H9 (cell line): ENCODE measurements at regions not wholly inside any gene's neighbourhood (a gene's known extent, or its start where the extent isn't known, plus 50 kb on each side); places are given as distances from the start of the nearest gene placed in this dataset.

Source experiments
- DNase-seq: peaks from one replicate; pipeline ENCODE4 v3.0.0-alpha.2; 2017
- H2AFZ ChIP-seq: one replicate; pipeline ENCODE4 v1.6.1; 2013; ENCODE audit warnings: mild to moderate bottlenecking, low read length, control low read depth, moderate library complexity
- H2AK5ac ChIP-seq: 2 replicates; pipeline ENCODE4 v1.6.1; 2013; ENCODE audit warnings: low read length, control low read depth, mixed read lengths; ENCODE audit not compliant: insufficient read length
- H2BK120ac ChIP-seq: one replicate; pipeline ENCODE4 v1.6.1; 2013; ENCODE audit warnings: low read depth, mild to moderate bottlenecking, low read length, control low read depth, inconsistent platforms; ENCODE audit not compliant: poor library complexity, severe bottlenecking
- H2BK12ac ChIP-seq: 2 replicates; pipeline ENCODE4 v1.6.1; 2013; ENCODE audit warnings: low read length, control low read depth, mixed read lengths, low read depth; ENCODE audit not compliant: insufficient read length
- H2BK15ac ChIP-seq: 2 replicates; pipeline ENCODE4 v1.6.1; 2013; ENCODE audit warnings: low read depth, low read length, control low read depth
- H2BK20ac ChIP-seq: one replicate; pipeline ENCODE4 v1.6.1; 2013; ENCODE audit warnings: low read depth, mild to moderate bottlenecking, low read length, control low read depth, inconsistent platforms; ENCODE audit not compliant: poor library complexity, severe bottlenecking
- H2BK5ac ChIP-seq: 2 replicates; pipeline ENCODE4 v1.6.1; 2013; ENCODE audit warnings: low read length, control low read depth, mixed read lengths; ENCODE audit not compliant: insufficient read length
- H3K14ac ChIP-seq: 2 replicates; pipeline ENCODE4 v1.6.1; 2013; ENCODE audit warnings: low read length, control low read depth; ENCODE audit not compliant: insufficient read depth
- H3K18ac ChIP-seq: 2 replicates; pipeline ENCODE4 v1.6.1; 2013; ENCODE audit warnings: low read depth, mild to moderate bottlenecking, mixed read lengths, low read length, control low read depth; ENCODE audit not compliant: insufficient read length
- H3K23ac ChIP-seq: 2 replicates; pipeline ENCODE4 v1.6.1; 2013; ENCODE audit warnings: low read length, control low read depth, mixed read lengths, low read depth; ENCODE audit not compliant: insufficient read length
- H3K23me2 ChIP-seq: 2 replicates; pipeline ENCODE4 v1.6.1; 2013; ENCODE audit warnings: low read depth, mild to moderate bottlenecking, mixed read lengths, low read length, control low read depth; ENCODE audit not compliant: insufficient read length, poor library complexity, severe bottlenecking
- H3K27ac ChIP-seq: 2 replicates; pipeline ENCODE4 v1.5.1; 2013; ENCODE audit warnings: low read length, control low read depth, mixed read lengths, low read depth; ENCODE audit not compliant: insufficient read length
- H3K27me3 ChIP-seq: 2 replicates; pipeline ENCODE4 v1.6.1; 2013; ENCODE audit warnings: low read length, control low read depth, inconsistent platforms; ENCODE audit not compliant: insufficient read depth
- H3K4ac ChIP-seq: 2 replicates; pipeline ENCODE4 v1.6.1; 2013; ENCODE audit warnings: low read depth, mild to moderate bottlenecking, control low read depth, inconsistent platforms, low read length, moderate library complexity
- H3K4me1 ChIP-seq: 2 replicates; pipeline ENCODE4 v1.6.1; 2013; ENCODE audit warnings: low read length, control low read depth, inconsistent platforms; ENCODE audit not compliant: insufficient read depth
- H3K4me2 ChIP-seq: 2 replicates; pipeline ENCODE4 v1.6.1; 2013; ENCODE audit warnings: low read length, control low read depth, mixed read lengths; ENCODE audit not compliant: insufficient read length, insufficient read depth
- H3K56ac ChIP-seq: 2 replicates; pipeline ENCODE4 v1.6.1; 2013; ENCODE audit warnings: low read depth, mild to moderate bottlenecking, mixed read lengths, low read length, control low read depth; ENCODE audit not compliant: insufficient read length
- H3K79me1 ChIP-seq: 2 replicates; pipeline ENCODE4 v1.6.1; 2013; ENCODE audit warnings: low read depth, mild to moderate bottlenecking, moderate library complexity, low read length, control low read depth, inconsistent platforms; ENCODE audit not compliant: insufficient read depth, poor library complexity, severe bottlenecking
- H3K79me2 ChIP-seq: 2 replicates; pipeline ENCODE4 v1.6.1; 2013; ENCODE audit warnings: low read length, control low read depth, inconsistent platforms; ENCODE audit not compliant: insufficient read depth
- H3K9ac ChIP-seq: 2 replicates; pipeline ENCODE4 v1.6.1; 2013; ENCODE audit warnings: low read length, control low read depth, mixed read lengths; ENCODE audit not compliant: insufficient read length; ENCODE audit errors: extremely low read depth
- H3K9me3 ChIP-seq: one replicate; pipeline ENCODE4 v1.6.1; 2013; ENCODE audit warnings: low read depth, low read length, inconsistent platforms; ENCODE audit not compliant: control insufficient read depth
- H3T11ph ChIP-seq: one replicate; pipeline ENCODE4 v1.6.1; 2013; ENCODE audit warnings: mild to moderate bottlenecking, low read length, control low read depth, inconsistent platforms
- H4K20me1 ChIP-seq: one replicate; pipeline ENCODE4 v1.6.1; 2013; ENCODE audit not compliant: control insufficient read depth, insufficient read length, insufficient read depth
- H4K5ac ChIP-seq: 2 replicates; pipeline ENCODE4 v1.6.1; 2013; ENCODE audit warnings: low read depth, mild to moderate bottlenecking, mixed read lengths, low read length, control low read depth; ENCODE audit not compliant: insufficient read length
- H4K8ac ChIP-seq: replicated peaks from 2 replicates; pipeline ENCODE4 v1.6.1; 2013; ENCODE audit warnings: low read length, control low read depth, mixed read lengths, low read depth; ENCODE audit not compliant: insufficient read length
- H4K91ac ChIP-seq: 2 replicates; pipeline ENCODE4 v1.6.1; 2013; ENCODE audit warnings: low read depth, mild to moderate bottlenecking, moderate library complexity, mixed read lengths, low read length, control low read depth; ENCODE audit not compliant: insufficient read length
- H3K27ac Mint-ChIP-seq, 3 experiments: 2 replicates in 2 of 3; 3 replicates in 1 of 3; pipeline ENCODE4 v1.8.0; 2020 to 2021; ENCODE audit warnings: mixed read lengths in 3 of 3, mild to moderate bottlenecking in 1 of 3, moderate library complexity in 1 of 3
- H3K27me3 Mint-ChIP-seq: 2 replicates; pipeline ENCODE4 v1.8.0; 2021; ENCODE audit warnings: low read depth, mild to moderate bottlenecking, moderate library complexity, mixed read lengths
- H3K36me3 Mint-ChIP-seq, 3 experiments: 2 replicates in 2 of 3; 3 replicates in 1 of 3; pipeline ENCODE4 v1.8.0; 2020 to 2021; ENCODE audit warnings: low read depth in 3 of 3, mixed read lengths in 3 of 3; ENCODE audit not compliant: insufficient read depth in 1 of 3
- H3K4me1 Mint-ChIP-seq, 2 experiments: 2 replicates each; pipeline ENCODE4 v1.8.0; 2020; ENCODE audit warnings: mixed read lengths in 2 of 2
- H3K4me3 Mint-ChIP-seq, 2 experiments: 2 replicates in 1 of 2; 3 replicates in 1 of 2; pipeline ENCODE4 v1.8.0; 2020 to 2021; ENCODE audit warnings: mild to moderate bottlenecking in 2 of 2, mixed read lengths in 2 of 2, moderate library complexity in 1 of 2
- H3K9me3 Mint-ChIP-seq, 2 experiments: 2 replicates in 1 of 2; 3 replicates in 1 of 2; pipeline ENCODE4 v1.8.0; 2020; ENCODE audit warnings: mild to moderate bottlenecking in 2 of 2, mixed read lengths in 2 of 2, moderate library complexity in 1 of 2
- CTCF ChIP-seq: fragments of 200-600 bp; sonication (generic); conservative IDR thresholded peaks from 3 replicates; pipeline ENCODE4 v1.8.0; 2021; ENCODE audit warnings: antibody characterized with exemption, mild to moderate bottlenecking
- WGBS: extraction: QIAGEN DNeasy Blood & Tissue Kit; methylation state at CpG from one replicate; pipeline ENCODE4 v1.1.7; 2013; ENCODE audit warnings: missing lambda C conversion rate, low lambda C conversion rate, mixed read lengths; ENCODE audit not compliant: insufficient read length; ENCODE audit errors: extremely low coverage; 5-methylcytosine and 5-hydroxymethylcytosine counted together

- H2AFZ ChIP-seq = no peak overlapping the region
- H4K5ac ChIP-seq = no peak overlapping the region
- WGBS = no CpG with 5 or more reads among the region's 2 CpGs
- no peak overlapping the region for H2AK5ac ChIP-seq
- H3K27me3 ChIP-seq = no peaks in the 10 kb centered on the region
- H3K56ac ChIP-seq = no peak overlapping the region
- H3K4ac ChIP-seq = no peak overlapping the region
- H3T11ph ChIP-seq = no peak overlapping the region
- no peaks in the 10 kb centered on the region for H3K9me3 ChIP-seq
- no peaks in the 10 kb centered on the region for H3K23me2 ChIP-seq
- no peak overlapping the region for H3K4me3 Mint-ChIP-seq
- H3K9ac ChIP-seq = no peak overlapping the region
- H2BK12ac ChIP-seq = no peak overlapping the region
- no peaks in the 10 kb centered on the region for H3K79me2 ChIP-seq
- no peaks in the 10 kb centered on the region for H4K20me1 ChIP-seq
- H2BK120ac ChIP-seq = no peak overlapping the region
- H3K4me2 ChIP-seq = no peak overlapping the region
- H3K4me1 ChIP-seq = no peaks in the 10 kb centered on the region
- no peak overlapping the region for H3K14ac ChIP-seq
- no peak overlapping the region for H3K27ac ChIP-seq
- H3K23ac ChIP-seq = no peak overlapping the region
- no peak for TF ChIP-seq CTCF
- H2BK20ac ChIP-seq = no peak overlapping the region
- H3K4me1 Mint-ChIP-seq = no peaks in the 10 kb centered on the region
- H3K27me3 Mint-ChIP-seq = no peaks in the 10 kb centered on the region; the same call in none of the 2 replicates
- no peak overlapping the region for H3K27ac Mint-ChIP-seq
- no peaks in the 10 kb centered on the region for H3K36me3 Mint-ChIP-seq
- H4K8ac ChIP-seq = no peak overlapping the region
- no peaks in the 10 kb centered on the region for H3K79me1 ChIP-seq
- peaks cover 0 to 3% of the 10 kb centered on the region in 2 experiments; a peak in 2 of 5 replicates for H3K9me3 Mint-ChIP-seq
- H2BK15ac ChIP-seq = no peak overlapping the region
- no peak for DNase-seq
- H4K91ac ChIP-seq = no peak overlapping the region
- H3K18ac ChIP-seq = no peak overlapping the region
- no peak overlapping the region for H2BK5ac ChIP-seq
Measured at GRCh38 chr18:1624612-1625011, 719.9 kb downstream of the ADCYAP1 start.
